DND-41 (cell line): ENCODE measurements at regions not wholly inside any gene's neighbourhood (a gene's known extent, or its start where the extent isn't known, plus 50 kb on each side); places are given as distances from the start of the nearest gene placed in this dataset.

ENCODE experiments used
- ATAC-seq: fragments of 200-7000 bp; cut with Tn5 transposase; 3 replicates; pipeline ENCODE4 v1.9.1; 2021; ENCODE audit warnings: low read depth; ENCODE audit not compliant: insufficient read depth
- DNase-seq: peaks from one replicate; pipeline ENCODE4 v3.0.0-alpha.2; 2020
- H2AFZ ChIP-seq: 2 replicates; pipeline ENCODE4 v1.6.0; 2012; ENCODE audit warnings: low read depth, low read length
- H3K27ac ChIP-seq: 2 replicates; pipeline ENCODE4 v1.5.1; 2012; ENCODE audit warnings: low read length, inconsistent platforms
- H3K27me3 ChIP-seq: fragments of 200-600 bp; sonication (generic); 2 replicates; pipeline ENCODE4 v1.6.0; 2012; ENCODE audit warnings: low read length, mild to moderate bottlenecking, inconsistent platforms; ENCODE audit not compliant: insufficient read depth, poor library complexity
- H3K36me3 ChIP-seq: 2 replicates; pipeline ENCODE4 v1.5.1; 2012; ENCODE audit warnings: low read length, inconsistent platforms; ENCODE audit not compliant: insufficient read depth
- H3K4me1 ChIP-seq: 2 replicates; pipeline ENCODE4 v1.5.1; 2012; ENCODE audit warnings: mild to moderate bottlenecking, low read length; ENCODE audit not compliant: insufficient read depth
- H3K4me2 ChIP-seq: 2 replicates; pipeline ENCODE4 v1.6.0; 2012; ENCODE audit warnings: mild to moderate bottlenecking, moderate library complexity, low read length, inconsistent platforms; ENCODE audit not compliant: insufficient read depth
- H3K4me3 ChIP-seq, 2 experiments: fragments of 200-600 bp in 1 of 2; shearing (Covaris generic) in 1 of 2; 2 replicates each; pipeline ENCODE4 v1.5.1; 2012 to 2016; ENCODE audit warnings: inconsistent platforms in 2 of 2, low read length in 2 of 2, mild to moderate bottlenecking in 2 of 2, low read depth in 1 of 2, moderate library complexity in 1 of 2
- H3K79me2 ChIP-seq: 2 replicates; pipeline ENCODE4 v1.6.0; 2012; ENCODE audit warnings: low read length, inconsistent platforms; ENCODE audit not compliant: insufficient read depth
- H3K9ac ChIP-seq: 2 replicates; pipeline ENCODE4 v1.6.0; 2012; ENCODE audit warnings: low read depth, mild to moderate bottlenecking, inconsistent platforms, low read length, moderate library complexity
- H3K9me3 ChIP-seq: 2 replicates; pipeline ENCODE4 v1.5.1; 2012; ENCODE audit warnings: low read length, moderate library complexity, mild to moderate bottlenecking, inconsistent platforms; ENCODE audit not compliant: insufficient read depth, severe bottlenecking
- H4K20me1 ChIP-seq: 2 replicates; pipeline ENCODE4 v1.6.0; 2012; ENCODE audit warnings: low read length; ENCODE audit not compliant: insufficient read depth
- EZH2 ChIP-seq: IDR thresholded peaks from 3 replicates; pipeline ENCODE4 v1.6.1; 2012; ENCODE audit warnings: borderline replicate concordance, low read depth, mild to moderate bottlenecking, moderate library complexity, low read length, inconsistent platforms; ENCODE audit not compliant: severe bottlenecking
- TF ChIP-seq, protein P1 (sequence below): IDR thresholded peaks from 2 replicates; pipeline ENCODE4 v1.5.1; 2012; ENCODE audit warnings: borderline replicate concordance, low read length, moderate library complexity, mild to moderate bottlenecking; ENCODE audit not compliant: poor library complexity, severe bottlenecking; ENCODE audit errors: extremely low read depth

DNA sequence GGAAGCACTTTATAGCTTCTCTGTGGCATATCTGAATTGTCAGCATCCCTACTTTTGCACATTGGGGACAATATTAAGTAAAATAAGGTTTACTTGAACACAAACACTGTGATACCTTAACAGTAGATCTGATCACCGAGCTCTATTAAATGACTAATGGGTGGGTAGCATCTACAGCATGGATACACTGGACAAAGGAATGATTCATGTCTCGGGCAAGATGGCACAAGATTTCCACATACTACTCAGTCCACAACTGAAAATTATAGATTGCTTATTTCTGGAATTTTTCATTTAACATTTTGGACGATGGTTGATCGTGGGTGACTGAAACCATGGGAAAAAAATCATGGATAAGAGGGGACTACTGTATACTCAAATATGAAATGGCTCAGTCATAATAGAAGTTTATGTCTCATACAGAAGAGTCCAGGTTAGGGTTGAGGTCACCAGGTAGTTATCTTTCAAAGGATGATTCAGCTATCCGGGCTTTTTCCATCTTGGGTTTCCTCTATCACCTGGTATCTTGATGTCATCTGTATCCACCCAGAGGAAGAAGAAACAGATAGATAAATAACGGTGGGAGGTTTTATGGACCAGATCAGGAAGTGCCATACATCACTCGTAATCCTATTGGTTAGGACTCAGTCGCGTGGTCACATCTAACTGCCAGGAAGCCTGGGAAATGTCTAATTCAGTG, 320.0 kb upstream of the RARB start:
- no peaks in the 10 kb centered on the region for H3K9me3 ChIP-seq
- H3K4me3 ChIP-seq = no peak overlapping the region
- H2AFZ ChIP-seq = no peak overlapping the region
- H3K27me3 ChIP-seq = no peaks in the 10 kb centered on the region
- no peaks in the 10 kb centered on the region for H3K79me2 ChIP-seq
- no peak overlapping the region for H3K9ac ChIP-seq
- no peaks in the 10 kb centered on the region for H3K36me3 ChIP-seq
- no peak for TF ChIP-seq EZH2
- TF ChIP-seq, protein P1, sequence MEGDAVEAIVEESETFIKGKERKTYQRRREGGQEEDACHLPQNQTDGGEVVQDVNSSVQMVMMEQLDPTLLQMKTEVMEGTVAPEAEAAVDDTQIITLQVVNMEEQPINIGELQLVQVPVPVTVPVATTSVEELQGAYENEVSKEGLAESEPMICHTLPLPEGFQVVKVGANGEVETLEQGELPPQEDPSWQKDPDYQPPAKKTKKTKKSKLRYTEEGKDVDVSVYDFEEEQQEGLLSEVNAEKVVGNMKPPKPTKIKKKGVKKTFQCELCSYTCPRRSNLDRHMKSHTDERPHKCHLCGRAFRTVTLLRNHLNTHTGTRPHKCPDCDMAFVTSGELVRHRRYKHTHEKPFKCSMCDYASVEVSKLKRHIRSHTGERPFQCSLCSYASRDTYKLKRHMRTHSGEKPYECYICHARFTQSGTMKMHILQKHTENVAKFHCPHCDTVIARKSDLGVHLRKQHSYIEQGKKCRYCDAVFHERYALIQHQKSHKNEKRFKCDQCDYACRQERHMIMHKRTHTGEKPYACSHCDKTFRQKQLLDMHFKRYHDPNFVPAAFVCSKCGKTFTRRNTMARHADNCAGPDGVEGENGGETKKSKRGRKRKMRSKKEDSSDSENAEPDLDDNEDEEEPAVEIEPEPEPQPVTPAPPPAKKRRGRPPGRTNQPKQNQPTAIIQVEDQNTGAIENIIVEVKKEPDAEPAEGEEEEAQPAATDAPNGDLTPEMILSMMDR = no peak
- ATAC-seq = no peak
- no peak overlapping the region for H3K4me2 ChIP-seq
- no peak for DNase-seq
- no peaks in the 10 kb centered on the region for H3K4me1 ChIP-seq
- H3K27ac ChIP-seq = no peak overlapping the region
- H4K20me1 ChIP-seq = no peaks in the 10 kb centered on the region

DNA sequence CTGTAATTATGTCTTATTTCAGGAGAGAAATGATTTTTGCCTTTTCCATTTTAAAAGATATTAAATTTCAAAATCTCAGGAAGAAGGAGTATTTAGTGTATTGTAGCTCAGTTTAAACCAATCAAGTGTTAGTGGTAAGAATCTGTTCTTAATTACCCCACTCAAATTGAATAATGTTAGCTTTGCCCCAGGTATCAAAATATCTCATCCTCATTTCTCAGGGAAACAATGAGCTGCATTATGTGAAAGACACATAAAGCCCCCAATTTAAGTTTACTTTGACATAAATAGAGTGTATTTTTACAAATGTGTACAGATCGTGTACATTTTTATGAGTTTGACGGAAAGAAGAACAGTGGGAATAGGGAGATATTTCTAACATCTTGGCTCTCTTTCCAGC, 317.4 kb upstream of the RARB start:
- Histone ChIP-seq H3K9ac (no peak overlapping the region), H4K20me1 (no peaks in the 10 kb centered on the region), H3K4me1 (no peaks in the 10 kb centered on the region), H3K79me2 (no peaks in the 10 kb centered on the region), H3K4me2 (no peak overlapping the region), H3K27me3 (no peaks in the 10 kb centered on the region), H3K4me3 (no peak overlapping the region), H3K36me3 (no peaks in the 10 kb centered on the region), H3K27ac (no peak overlapping the region), H2AFZ (no peak overlapping the region), H3K9me3 (no peaks in the 10 kb centered on the region)
- TF ChIP-seq, protein P1 = no peak
- no peak for TF ChIP-seq EZH2
- DNase-seq = no peak
- ATAC-seq = no peak

DNA sequence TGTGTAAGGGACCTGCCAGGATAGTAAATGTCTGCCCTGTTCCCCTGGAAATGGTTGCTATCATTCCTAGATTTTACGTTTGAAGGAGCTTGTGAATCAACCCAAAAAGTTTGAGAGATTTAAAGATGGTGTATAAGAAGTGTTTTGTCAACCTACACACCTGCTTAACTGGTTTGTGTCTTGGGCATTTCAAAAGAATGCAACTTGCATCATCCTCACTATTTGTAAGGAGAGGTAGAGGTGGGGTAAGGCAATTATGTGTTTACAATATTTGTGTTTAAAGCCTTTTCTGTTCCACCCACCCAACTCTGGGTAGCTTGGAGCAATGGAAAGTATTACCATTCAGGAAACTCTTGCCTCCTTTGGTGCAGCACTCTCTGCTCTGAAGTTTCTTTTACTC, 314.2 kb upstream of the RARB start:
- H2AFZ ChIP-seq = no peak overlapping the region

More for the DNA sequence above, 314.2 kb upstream of the RARB start:
- no peak for TF ChIP-seq EZH2
- TF ChIP-seq, protein P1 = no peak
- no peak overlapping the region for H3K4me2 ChIP-seq
- no peak overlapping the region for H3K27ac ChIP-seq
- H4K20me1 ChIP-seq = no peaks in the 10 kb centered on the region
- no peaks in the 10 kb centered on the region for H3K4me1 ChIP-seq
- H3K27me3 ChIP-seq = no peaks in the 10 kb centered on the region
- DNase-seq = no peak
- no peak overlapping the region for H3K9ac ChIP-seq
- H3K9me3 ChIP-seq = no peaks in the 10 kb centered on the region
- no peaks in the 10 kb centered on the region for H3K36me3 ChIP-seq
- no peaks in the 10 kb centered on the region for H3K79me2 ChIP-seq
- no peak overlapping the region for H3K4me3 ChIP-seq
- ATAC-seq = no peak
